ENCODE measurements at regions not wholly inside any gene's neighbourhood (a gene's known extent, or its start where the extent isn't known, plus 50 kb on each side); places are given as distances from the start of the nearest gene placed in this dataset.
"Not testable (repeated sequence)": the region's sequence is repeated elsewhere in the genome, so short reads cannot be mapped to it uniquely, and the experiment has no call there.

DNA sequence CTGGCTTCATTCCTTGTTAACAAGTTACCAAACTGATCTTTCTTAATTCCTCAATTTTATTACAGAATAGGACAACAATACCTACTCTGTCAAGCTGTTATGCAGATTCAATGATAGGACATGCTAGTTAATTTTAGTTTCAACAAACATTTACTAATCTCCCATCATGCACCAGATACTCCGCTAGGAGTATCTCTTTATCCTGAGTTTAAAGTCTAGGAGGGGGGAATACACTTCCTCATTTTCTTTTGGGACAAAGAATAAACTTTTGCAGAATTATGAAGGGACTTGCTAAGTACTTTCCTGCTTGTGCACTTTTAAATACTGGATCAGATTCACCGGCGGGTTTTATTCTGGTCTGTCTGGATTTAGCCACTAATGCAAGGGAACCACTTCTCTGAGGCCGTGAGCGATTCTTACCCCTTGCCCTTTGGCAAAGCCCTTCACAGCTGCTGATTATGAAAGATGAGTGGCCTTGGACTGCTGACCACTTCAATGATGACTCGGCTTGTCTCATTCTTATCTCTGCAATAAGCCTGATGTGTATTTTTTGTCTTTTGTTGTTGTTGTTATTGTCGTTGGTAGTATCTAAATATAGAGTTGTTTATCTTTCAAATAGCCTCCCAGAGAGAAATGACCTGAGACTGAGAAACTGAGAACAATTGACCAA lies 73.9 kb downstream of the RMI1 start:
- Mint-ChIP-seq H3K27ac (no peak overlapping the region), H3K4me3 (no peak overlapping the region), H3K9me3 (no peaks in the 10 kb centered on the region), H3K36me3 (ENCODE audit: insufficient read depth in 2 of 2) (no peaks in the 10 kb centered on the region), H3K4me1 (ENCODE audit: low read depth) (no peaks in the 10 kb centered on the region), H3K27me3 (ENCODE audit: low read depth) (peaks cover 19% of the 10 kb centered on the region)
- no peak for ATAC-seq (replicated peaks in 1 of 2)
- DNase-seq: no peak

DNA sequence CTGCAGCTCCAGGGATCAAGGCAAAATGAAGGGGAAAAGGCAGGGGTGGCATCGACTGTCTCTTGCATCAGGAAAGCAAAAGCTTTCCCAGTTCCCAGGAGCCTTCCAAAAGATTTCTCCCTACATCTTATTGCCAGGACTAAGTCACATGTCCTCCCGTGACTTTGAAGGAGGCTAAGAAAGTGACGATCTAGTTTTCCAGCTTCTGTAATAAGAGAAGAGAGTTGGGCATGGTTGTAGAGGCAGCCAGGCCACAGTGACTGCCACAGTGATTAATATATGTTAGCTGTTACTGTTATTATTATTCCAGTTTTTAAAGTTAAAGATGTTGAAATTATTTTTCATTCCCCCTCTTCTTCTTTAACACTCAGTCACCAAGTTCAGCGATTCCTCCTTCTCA lies 77.1 kb downstream of the RMI1 start:
- peaks cover 19% of the 10 kb centered on the region for H3K27me3 Mint-ChIP-seq (ENCODE audit: low read depth)
- H3K36me3 Mint-ChIP-seq (ENCODE audit: insufficient read depth in 2 of 2): no peaks in the 10 kb centered on the region
- H3K4me3 Mint-ChIP-seq: no peak overlapping the region
- no peak overlapping the region for H3K27ac Mint-ChIP-seq
- no peaks in the 10 kb centered on the region for H3K9me3 Mint-ChIP-seq
- ATAC-seq (replicated peaks in 1 of 2) (no peak), DNase-seq (no peak)
- H3K4me1 Mint-ChIP-seq (ENCODE audit: low read depth): no peaks in the 10 kb centered on the region

DNA sequence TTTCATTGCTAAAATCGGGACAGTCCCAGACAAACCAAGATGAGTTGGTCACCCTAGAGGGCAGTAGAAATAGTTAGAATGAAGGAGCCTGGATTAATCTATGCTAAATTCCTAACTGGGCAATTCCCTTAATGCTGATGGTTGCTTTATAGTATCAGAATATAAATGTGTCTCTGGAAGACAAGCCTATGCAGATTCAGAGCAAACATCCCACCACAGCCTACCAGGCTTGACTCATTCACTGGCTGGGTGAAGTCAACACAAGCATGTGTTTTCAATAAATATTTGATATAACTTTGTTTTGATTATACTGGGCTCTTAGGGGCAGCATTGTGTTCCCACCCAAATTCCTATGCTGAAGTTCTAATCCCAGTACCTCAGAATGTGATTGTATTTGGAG lies 79.3 kb downstream of the RMI1 start:
- no peaks in the 10 kb centered on the region for H3K4me1 Mint-ChIP-seq (ENCODE audit: low read depth)
- H3K4me3 Mint-ChIP-seq: no peak overlapping the region
- peaks cover 7% of the 10 kb centered on the region for H3K27me3 Mint-ChIP-seq (ENCODE audit: low read depth)
- H3K27ac Mint-ChIP-seq: no peak overlapping the region
- no peaks in the 10 kb centered on the region for H3K9me3 Mint-ChIP-seq
- no peak for DNase-seq
- no peaks in the 10 kb centered on the region for H3K36me3 Mint-ChIP-seq (ENCODE audit: insufficient read depth in 2 of 2)
- no peak for ATAC-seq (replicated peaks in 1 of 2)

- Mint-ChIP-seq H3K9me3 (no peaks in the 10 kb centered on the region), H3K27ac (no peak overlapping the region), H3K4me3 (no peak overlapping the region), H3K36me3 (ENCODE audit: insufficient read depth in 2 of 2) (no peaks in the 10 kb centered on the region), H3K4me1 (ENCODE audit: low read depth) (no peaks in the 10 kb centered on the region), H3K27me3 (ENCODE audit: low read depth) (peaks cover 7% of the 10 kb centered on the region)
- no peak for DNase-seq
- no peak for ATAC-seq (replicated peaks in 1 of 2)
These were observed 81.1 kb downstream of the RMI1 start for GRCh38 chr9:84061613-84062193.

DNA sequence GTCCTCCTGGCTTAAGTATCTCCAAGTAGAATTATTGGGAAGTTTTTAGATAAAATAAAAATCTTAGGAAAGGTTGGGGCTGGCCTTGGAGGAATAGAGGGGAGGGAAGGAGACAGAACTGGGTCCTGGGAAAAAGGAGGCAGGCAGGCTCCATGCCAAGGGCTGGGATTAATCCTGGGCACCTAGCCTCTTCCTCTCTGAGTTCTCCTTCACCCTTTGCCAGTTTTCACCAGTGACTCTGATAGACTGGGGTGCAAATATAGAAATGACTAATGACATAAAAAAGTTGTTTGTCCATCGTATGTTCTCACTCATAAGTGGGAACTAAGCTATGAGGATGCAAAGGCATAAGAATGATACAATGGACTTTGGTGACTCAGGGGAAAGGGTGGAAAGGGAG lies 81.9 kb downstream of the RMI1 start:
- ATAC-seq (replicated peaks in 1 of 2): no peak
- DNase-seq: no peak
- Mint-ChIP-seq H3K4me1 (ENCODE audit: low read depth) (no peaks in the 10 kb centered on the region), H3K27me3 (ENCODE audit: low read depth) (peaks cover 7% of the 10 kb centered on the region), H3K4me3 (no peak overlapping the region), H3K36me3 (ENCODE audit: insufficient read depth in 2 of 2) (no peaks in the 10 kb centered on the region), H3K9me3 (no peaks in the 10 kb centered on the region), H3K27ac (no peak overlapping the region)

DNA sequence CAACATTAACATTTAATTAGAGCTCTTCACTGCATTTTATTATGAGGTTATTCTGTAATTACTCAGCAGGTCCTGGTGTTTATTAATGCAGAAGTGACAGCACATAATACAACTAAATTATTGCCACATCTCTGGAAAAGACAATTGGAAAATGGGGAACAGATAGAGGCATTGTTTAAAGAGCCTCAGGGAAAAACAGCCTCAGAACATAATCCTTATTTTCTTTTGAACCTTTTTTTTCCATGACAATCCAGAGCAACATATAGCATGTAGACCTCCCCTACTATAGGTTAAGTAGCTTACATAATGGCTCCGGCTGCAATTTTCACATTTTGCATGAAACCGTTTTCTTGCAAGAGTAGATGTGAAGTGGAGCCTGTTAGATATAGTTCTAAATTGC lies 87.2 kb downstream of the RMI1 start:
- no peaks in the 10 kb centered on the region for H3K27me3 Mint-ChIP-seq (ENCODE audit: low read depth)
- no peaks in the 10 kb centered on the region for H3K36me3 Mint-ChIP-seq (ENCODE audit: insufficient read depth in 2 of 2)
- no peaks in the 10 kb centered on the region for H3K9me3 Mint-ChIP-seq
- no peaks in the 10 kb centered on the region for H3K4me1 Mint-ChIP-seq (ENCODE audit: low read depth)
- H3K27ac Mint-ChIP-seq: no peak overlapping the region
- H3K4me3 Mint-ChIP-seq: no peak overlapping the region
- DNase-seq (no peak), ATAC-seq (replicated peaks in 1 of 2) (no peak)

GRCh38 chr9:84068872-84069271 lies 88.3 kb downstream of the RMI1 start:
- Mint-ChIP-seq H3K27me3 (ENCODE audit: low read depth) (no peaks in the 10 kb centered on the region), H3K9me3 (no peaks in the 10 kb centered on the region), H3K27ac (no peak overlapping the region), H3K4me1 (ENCODE audit: low read depth) (no peaks in the 10 kb centered on the region), H3K36me3 (ENCODE audit: insufficient read depth in 2 of 2) (no peaks in the 10 kb centered on the region), H3K4me3 (no peak overlapping the region)
- DNase-seq (no peak), ATAC-seq (replicated peaks in 1 of 2) (no peak)

DNA sequence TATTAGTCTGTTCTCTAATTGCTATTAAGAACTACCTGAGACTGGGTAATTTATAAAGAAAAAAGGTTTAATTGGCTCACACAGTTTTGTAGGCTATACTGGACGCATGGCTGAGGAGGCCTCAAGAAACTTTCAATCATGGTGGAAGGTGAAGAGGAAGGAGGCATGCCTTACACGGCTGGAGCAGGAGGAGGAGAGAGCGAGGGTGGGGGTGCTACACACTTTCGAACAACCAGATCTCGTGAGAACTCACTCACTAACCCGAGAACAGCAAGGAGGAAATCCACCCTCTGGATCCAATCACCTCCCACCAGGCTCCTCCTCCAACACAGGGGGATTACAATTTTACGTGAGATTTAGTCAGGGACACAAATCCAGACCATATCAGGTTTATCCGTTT lies 90.0 kb downstream of the RMI1 start:
- no peak for DNase-seq
- no peaks in the 10 kb centered on the region for H3K4me1 Mint-ChIP-seq (ENCODE audit: low read depth)
- no peaks in the 10 kb centered on the region for H3K27me3 Mint-ChIP-seq (ENCODE audit: low read depth)
- no peak overlapping the region for H3K27ac Mint-ChIP-seq
- no peaks in the 10 kb centered on the region for H3K36me3 Mint-ChIP-seq (ENCODE audit: insufficient read depth in 2 of 2)
- no peaks in the 10 kb centered on the region for H3K9me3 Mint-ChIP-seq
- no peak for ATAC-seq (replicated peaks in 1 of 2)
- H3K4me3 Mint-ChIP-seq: no peak overlapping the region

GRCh38 chr9:84072621-84073180 lies 92.1 kb downstream of the RMI1 start:
- Mint-ChIP-seq H3K27ac (no peak overlapping the region), H3K9me3 (no peaks in the 10 kb centered on the region), H3K4me1 (ENCODE audit: low read depth) (no peaks in the 10 kb centered on the region), H3K36me3 (ENCODE audit: insufficient read depth in 2 of 2) (no peaks in the 10 kb centered on the region), H3K4me3 (no peak overlapping the region), H3K27me3 (ENCODE audit: low read depth) (peaks cover 3% of the 10 kb centered on the region)
- ATAC-seq (replicated peaks in 1 of 2) (no peak), DNase-seq (no peak)

DNA sequence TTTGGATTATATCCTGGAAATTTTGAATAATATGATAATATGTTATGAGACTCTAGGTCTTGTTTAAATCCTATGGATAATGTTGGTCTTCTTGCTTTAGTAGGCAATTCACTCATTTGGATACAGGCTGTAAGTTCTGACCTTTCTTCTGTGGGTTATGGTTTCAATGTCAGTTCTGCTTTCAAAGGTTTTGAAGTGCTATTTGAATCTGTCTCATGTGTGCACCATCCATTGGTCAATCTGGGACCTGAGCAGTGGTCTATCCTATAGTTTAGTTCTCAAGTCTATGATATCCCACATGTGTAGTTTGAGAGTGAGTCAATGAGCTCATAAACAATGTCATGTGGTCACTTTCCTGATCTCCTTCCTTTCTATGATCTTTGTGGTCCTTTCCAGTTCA lies 94.4 kb downstream of the RMI1 start:
- H3K4me1 Mint-ChIP-seq (ENCODE audit: low read depth): no peaks in the 10 kb centered on the region
- ATAC-seq (replicated peaks in 1 of 2) (no peak), DNase-seq (no peak)
- no peak overlapping the region for H3K27ac Mint-ChIP-seq
- no peaks in the 10 kb centered on the region for H3K9me3 Mint-ChIP-seq
- H3K27me3 Mint-ChIP-seq (ENCODE audit: low read depth): peaks cover 7% of the 10 kb centered on the region
- H3K4me3 Mint-ChIP-seq: no peak overlapping the region
- no peaks in the 10 kb centered on the region for H3K36me3 Mint-ChIP-seq (ENCODE audit: insufficient read depth in 2 of 2)

DNA sequence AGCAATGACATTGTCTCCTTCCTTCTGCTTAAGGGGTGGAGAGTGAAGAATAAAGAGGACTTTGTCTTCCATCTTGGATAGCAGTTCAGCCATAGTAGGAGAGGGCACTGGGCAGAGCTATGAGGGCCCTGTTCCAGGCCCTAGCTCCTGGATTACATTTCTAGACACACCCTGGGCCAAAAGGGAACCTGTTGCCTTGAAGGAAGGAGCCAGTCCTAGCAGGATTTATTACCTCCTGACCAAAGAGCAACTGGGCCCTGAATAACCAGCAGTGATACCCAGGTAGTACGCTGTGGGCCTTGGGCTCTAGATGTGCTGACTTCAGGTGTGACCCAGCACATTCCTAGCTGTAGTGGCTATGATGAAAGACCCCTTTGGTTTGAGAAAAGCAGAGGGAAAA lies 95.8 kb downstream of the RMI1 start:
- H3K36me3 Mint-ChIP-seq (ENCODE audit: insufficient read depth in 2 of 2): no peaks in the 10 kb centered on the region
- no peaks in the 10 kb centered on the region for H3K4me1 Mint-ChIP-seq (ENCODE audit: low read depth)
- peaks cover 7% of the 10 kb centered on the region for H3K27me3 Mint-ChIP-seq (ENCODE audit: low read depth)
- no peak overlapping the region for H3K4me3 Mint-ChIP-seq
- ATAC-seq (replicated peaks in 1 of 2): no peak
- H3K9me3 Mint-ChIP-seq: no peaks in the 10 kb centered on the region
- no peak for DNase-seq
- no peak overlapping the region for H3K27ac Mint-ChIP-seq

DNA sequence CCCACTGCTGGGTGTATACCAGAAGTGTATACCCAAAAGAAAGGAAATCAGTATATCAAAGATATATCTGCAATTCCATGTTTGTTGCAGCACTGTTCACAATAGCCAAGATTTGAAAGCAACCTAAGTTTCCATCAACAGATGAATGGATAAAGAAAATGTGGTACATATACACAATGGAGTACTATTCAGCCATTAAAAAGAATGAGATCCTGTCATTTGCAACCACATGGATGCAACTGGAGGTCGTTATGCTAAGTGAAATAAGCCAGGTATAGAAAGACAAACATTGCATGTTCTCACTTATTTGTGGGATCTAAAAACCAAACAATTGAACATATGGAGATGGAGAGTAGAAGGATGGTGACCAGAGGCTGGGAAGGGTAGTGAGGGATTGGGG lies 97.2 kb downstream of the RMI1 start:
- not testable (repeated sequence) for H3K27ac Mint-ChIP-seq; H3K9me3 Mint-ChIP-seq; H3K4me1 Mint-ChIP-seq (ENCODE audit: low read depth); DNase-seq; H3K36me3 Mint-ChIP-seq (ENCODE audit: insufficient read depth in 2 of 2); H3K27me3 Mint-ChIP-seq (ENCODE audit: low read depth); ATAC-seq (replicated peaks in 1 of 2); H3K4me3 Mint-ChIP-seq

DNA sequence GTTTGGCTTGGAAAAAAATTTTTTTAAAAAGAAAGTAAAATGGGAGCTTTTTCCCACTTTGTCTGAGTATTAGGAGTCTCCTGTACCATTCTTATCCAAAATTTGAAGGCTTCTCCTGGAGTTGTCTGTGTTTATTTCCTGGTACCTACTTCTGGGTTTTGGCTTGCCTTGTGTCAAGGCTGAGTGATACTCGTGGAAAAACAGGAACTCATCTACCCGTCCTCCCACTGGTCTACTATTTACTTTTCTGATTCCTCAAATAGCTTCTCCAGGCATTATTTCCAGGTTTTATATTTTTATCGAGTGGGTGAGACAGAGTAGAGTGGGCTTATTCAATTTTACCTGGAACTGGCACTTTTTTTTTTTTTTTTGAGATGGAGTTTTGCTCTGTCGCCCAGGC lies 99.4 kb downstream of the RMI1 start:
- Mint-ChIP-seq H3K4me3 (no peak overlapping the region), H3K9me3 (no peaks in the 10 kb centered on the region), H3K4me1 (ENCODE audit: low read depth) (no peaks in the 10 kb centered on the region), H3K27ac (no peak overlapping the region), H3K36me3 (ENCODE audit: insufficient read depth in 2 of 2) (no peaks in the 10 kb centered on the region), H3K27me3 (ENCODE audit: low read depth) (peaks cover 7% of the 10 kb centered on the region)
- ATAC-seq (replicated peaks in 1 of 2): no peak
- no peak for DNase-seq

Data from activated T-cell treated with anti-CD3 and anti-CD28 coated beads, Interleukin-2, amount 50 U/mL, for 72 hours (primary cell).